K562 (cell line): ENCODE measurements at regions not wholly inside any gene's neighbourhood (a gene's known extent, or its start where the extent isn't known, plus 50 kb on each side); places are given as distances from the start of the nearest gene placed in this dataset.
A peak's percentile ranks its signal among the peaks of the same experiment; 100 is the strongest.

Source experiments
- ATAC-seq: fragments of 200-7000 bp; cut with Tn5 transposase; 3 replicates; pipeline ENCODE4 v1.9.1; 2020; ENCODE audit warnings: moderate library complexity
- BruUV-seq: library from RNA; stranded (reverse); fragments of 400-500 nt; replicated peaks from 2 replicates; lab custom pipeline; 2021; lab: Mats Ljungman, UMichigan
- CTCF ChIA-PET: fragments of 300-600 bp; formaldehyde crosslinking; extraction: SDS; loops from one replicate; lab custom pipeline; 2021; ENCODE audit warnings: low intra/inter-chr PET ratio; lab: Yijun Ruan, JAX
- POLR2A ChIA-PET: fragments of 300-600, 350-650 bp; sonication (Branson Sonifier 250); formaldehyde crosslinking; extraction: SDS; loops from one replicate; lab custom pipeline; 2021; ENCODE audit warnings: antibody characterized with exemption, inconsistent platforms; lab: Yijun Ruan, JAX
- DNase-seq, 4 experiments: peaks; one replicate each; pipeline versions ENCODE4 v3.0.0 to v3.0.0-alpha.2; 2011 to 2018; ENCODE audit warnings: low spot score in 3 of 4, mixed read lengths in 3 of 4; ENCODE audit errors: extremely low read depth in 1 of 4
- FAIRE-seq: peaks from 2 replicates; lab custom pipeline; 2011; peaks lifted over from hg19 to GRCh38; lab: Jason Lieb, UNC
- H2AFZ ChIP-seq: 2 replicates; pipeline ENCODE4 v1.6.0; 2011; ENCODE audit warnings: low read depth, low read length, control low read depth, inconsistent platforms
- H3K27ac ChIP-seq: fragments of 200-600 bp; 3 replicates; pipeline ENCODE4 v1.8.0; 2011; ENCODE audit warnings: low read depth, mild to moderate bottlenecking, control low read depth, inconsistent platforms, low read length, moderate library complexity, mixed read lengths; ENCODE audit errors: extremely low read depth
- H3K27me3 ChIP-seq, 2 experiments: fragments of 300-600 bp in 1 of 2; 2 replicates in 1 of 2; 3 replicates in 1 of 2; pipeline versions ENCODE4 v1.6.0 to v1.8.0; 2011; ENCODE audit warnings: inconsistent platforms in 2 of 2, low read length in 2 of 2, mild to moderate bottlenecking in 1 of 2, mixed read lengths in 1 of 2, moderate library complexity in 1 of 2; ENCODE audit not compliant: control insufficient read depth in 2 of 2, insufficient read depth in 2 of 2
- H3K36me3 ChIP-seq: fragments of 300-600 bp; 3 replicates; pipeline ENCODE4 v1.8.0; 2011; ENCODE audit warnings: mild to moderate bottlenecking, low read length, inconsistent platforms; ENCODE audit not compliant: control insufficient read depth, insufficient read depth
- H3K4me1 ChIP-seq, 2 experiments: fragments of 200-600 bp in 1 of 2; replicated peaks in 1 of 2; 2 replicates in 1 of 2; 3 replicates in 1 of 2; pipeline versions ENCODE4 v1.5.1 to v1.8.0; 2011; ENCODE audit warnings: inconsistent platforms in 2 of 2, low read length in 2 of 2, mild to moderate bottlenecking in 1 of 2, mixed read lengths in 1 of 2, moderate library complexity in 1 of 2; ENCODE audit not compliant: control insufficient read depth in 2 of 2, insufficient read depth in 2 of 2
- H3K4me2 ChIP-seq: 2 replicates; pipeline ENCODE4 v1.6.1; 2011; ENCODE audit warnings: low read length, control low read depth, inconsistent platforms, mixed read lengths; ENCODE audit not compliant: insufficient read depth
- H3K4me3 ChIP-seq: fragments of 200-600 bp; sonication (generic), shearing (Covaris generic); 2 replicates; pipeline ENCODE4 v1.5.1; 2016; ENCODE audit warnings: control low read depth, inconsistent platforms
- H3K79me2 ChIP-seq: fragments of 200-600 bp; 3 replicates; pipeline ENCODE4 v1.8.0; 2011; ENCODE audit warnings: low read length, inconsistent platforms; ENCODE audit not compliant: control insufficient read depth, insufficient read depth
- H3K9ac ChIP-seq, 2 experiments: 2 replicates each; pipeline versions ENCODE4 v1.6.0 to v1.6.1; 2011; ENCODE audit warnings: low read depth in 2 of 2, low read length in 2 of 2, control low read depth in 1 of 2, inconsistent platforms in 1 of 2, mild to moderate bottlenecking in 1 of 2, mixed read lengths in 1 of 2; ENCODE audit not compliant: insufficient read depth in 1 of 2
- H3K9me1 ChIP-seq: one replicate; pipeline ENCODE4 v1.6.0; 2011; ENCODE audit warnings: inconsistent platforms, mild to moderate bottlenecking, low read length, moderate library complexity; ENCODE audit not compliant: control insufficient read depth, insufficient read depth
- H3K9me3 ChIP-seq: replicated peaks from 2 replicates; pipeline ENCODE4 v1.5.1; 2011; ENCODE audit warnings: low read depth, low read length, inconsistent platforms; ENCODE audit not compliant: control insufficient read depth, insufficient read depth
- H4K20me1 ChIP-seq: replicated peaks from 2 replicates; pipeline ENCODE4 v1.6.1; 2011; ENCODE audit warnings: low read length, inconsistent platforms, mixed read lengths; ENCODE audit not compliant: control insufficient read depth, insufficient read depth
- HINFP ChIP-seq: fragments of 450-650 bp; conservative IDR thresholded peaks from 2 replicates; pipeline ENCODE4 v1.6.1; 2016; ENCODE audit warnings: missing genetic modification characterization, low read depth, mild to moderate bottlenecking, control low read depth, missing compliant biosample characterization
- MCM2 ChIP-seq: fragments of 450-650 bp; IDR thresholded peaks from 2 replicates; pipeline ENCODE4 v1.6.1; 2017; ENCODE audit warnings: low read depth, mild to moderate bottlenecking
- MTA3 ChIP-seq: fragments of 450-650 bp; formaldehyde crosslinking; IDR thresholded peaks from 2 replicates; pipeline ENCODE4 v1.6.1; 2017; ENCODE audit warnings: mild to moderate bottlenecking, borderline replicate concordance
- MXD1 ChIP-seq: fragments of 250-450 bp; sonication (Bioruptor Pico); IDR thresholded peaks from 2 replicates; pipeline ENCODE4 v1.8.0; 2021; ENCODE audit warnings: borderline replicate concordance, mild to moderate bottlenecking, moderate library complexity; ENCODE audit not compliant: poor library complexity, severe bottlenecking
- THAP7 ChIP-seq: fragments of 250-450 bp; sonication (Bioruptor Pico); IDR thresholded peaks from 2 replicates; pipeline ENCODE4 v1.5.0; 2021
- ZNF655 ChIP-seq: fragments of 250-450 bp; sonication (Bioruptor Pico); IDR thresholded peaks from 2 replicates; pipeline ENCODE4 v1.5.0; 2021
- ZSCAN32 ChIP-seq: fragments of 450-650 bp; formaldehyde crosslinking; IDR thresholded peaks from 2 replicates; pipeline ENCODE4 v1.4.0; 2020; ENCODE audit warnings: mild to moderate bottlenecking, moderate library complexity
- WGBS: fragments of 100-300 bp; shearing (Covaris generic); methylation state at CpG from one replicate; pipeline ENCODE4 v1.1.6; 2016; ENCODE audit warnings: low coverage, mixed read lengths; ENCODE audit not compliant: insufficient coverage; ENCODE audit errors: missing lambda C conversion rate; 5-methylcytosine and 5-hydroxymethylcytosine counted together
- in situ Hi-C: fragments of 300-500 bp; cut with MboI; formaldehyde crosslinking; loops from 4 replicates; pipeline ENCODE4 v1.15.0; 2018; ENCODE audit warnings: inconsistent platforms, mixed read lengths
- intact Hi-C: fragments of 100-400 bp; cut with micrococcal nuclease; formaldehyde crosslinking; loops from 2 replicates; pipeline ENCODE4 v1.14.2; 2022

GRCh38 chr4:120403296-120403695, 336.6 kb upstream of the MAD2L1 start:
- H3K9me1 ChIP-seq: no peaks in the 10 kb centered on the region
- no peak for FAIRE-seq

More at GRCh38 chr4:120403296-120403695, 336.6 kb upstream of the MAD2L1 start:
- no peaks in the 10 kb centered on the region for H3K36me3 ChIP-seq
- H3K4me3 ChIP-seq: no peak overlapping the region
- no peaks in the 10 kb centered on the region for H3K4me1 ChIP-seq
- H4K20me1 ChIP-seq: no peaks in the 10 kb centered on the region
- TF ChIP-seq ZNF655 (CRISPR knock-in tag) (no peak), HINFP (tag) (no peak), THAP7 (no peak), ZSCAN32 (CRISPR knock-in tag) (no peak), MXD1 (CRISPR knock-in tag) (no peak), MTA3 (no peak), MCM2 (no peak)
- ChIA-PET POLR2A (no interaction called here), CTCF (no interaction called here)
- H3K9me3 ChIP-seq: no peaks in the 10 kb centered on the region
- no peak overlapping the region for H3K9ac ChIP-seq
- DNase-seq: peak in 1 of 4 experiments; percentile 9
- no peak overlapping the region for H3K4me2 ChIP-seq
- no peaks in the 10 kb centered on the region for H3K79me2 ChIP-seq
- no peak overlapping the region for H3K27ac ChIP-seq
- ATAC-seq: no peak
- no peaks in the 10 kb centered on the region for H3K27me3 ChIP-seq
- intact Hi-C loops: no loop called here
- no peak overlapping the region for H2AFZ ChIP-seq
- in situ Hi-C loops: no loop called here
- 0% methylated on average over 2 of the region's 2 CpGs for WGBS
- BruUV-seq: no TSS peak
